WERI-Rb-1 (cell line): ENCODE measurements at regions not wholly inside any gene's neighbourhood (a gene's known extent, or its start where the extent isn't known, plus 50 kb on each side); places are given as distances from the start of the nearest gene placed in this dataset.

ENCODE experiments used
- DNase-seq: peaks from one replicate; pipeline ENCODE4 v3.0.0-alpha.2; 2020
- H3K27ac ChIP-seq: fragments of 250-450 bp; sonication (Bioruptor Pico); 2 replicates; pipeline ENCODE4 v1.5.1; 2020; ENCODE audit warnings: mild to moderate bottlenecking, moderate library complexity
- H3K27me3 ChIP-seq: fragments of 250-450 bp; sonication (Bioruptor Pico); 2 replicates; pipeline ENCODE4 v1.5.1; 2021; ENCODE audit warnings: mild to moderate bottlenecking, low read depth, moderate library complexity; ENCODE audit not compliant: insufficient read depth, severe bottlenecking
- H3K36me3 ChIP-seq: fragments of 250-450 bp; sonication (Bioruptor Pico); 2 replicates; pipeline ENCODE4 v1.5.1; 2020; ENCODE audit warnings: mild to moderate bottlenecking, moderate library complexity
- H3K4me3 ChIP-seq: 2 replicates; pipeline ENCODE4 v1.5.1; 2011; ENCODE audit warnings: low read depth, mild to moderate bottlenecking, control low read depth, low read length
- H3K9me3 ChIP-seq: fragments of 250-450 bp; sonication (Bioruptor Pico); 2 replicates; pipeline ENCODE4 v1.5.1; 2021; ENCODE audit warnings: mild to moderate bottlenecking, moderate library complexity; ENCODE audit not compliant: severe bottlenecking
- TF ChIP-seq, protein P1 (sequence below): IDR thresholded peaks from 2 replicates; pipeline ENCODE4 v1.5.1; 2011; ENCODE audit warnings: low read depth, mild to moderate bottlenecking, control low read depth, inconsistent platforms, low read length

DNA sequence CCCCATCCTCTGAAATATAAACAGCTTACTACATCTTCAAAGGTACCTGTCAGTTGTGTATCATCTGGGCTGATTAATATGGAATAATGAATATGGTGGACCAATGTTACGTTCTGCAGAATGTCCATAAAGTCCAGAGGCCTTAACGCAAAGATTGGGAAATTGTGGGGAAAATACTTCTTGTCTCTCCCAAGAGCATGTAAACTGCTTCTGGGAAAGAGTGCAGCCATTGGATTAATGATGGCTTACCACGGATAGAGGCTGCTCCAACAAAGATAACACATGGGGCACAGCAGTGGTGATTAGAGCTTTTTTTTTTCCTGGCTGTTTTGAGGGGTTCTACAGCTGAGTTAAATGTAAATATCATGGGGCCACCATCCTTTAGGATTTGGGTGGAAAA, 340.4 kb upstream of the AKR1E2 start:
- Histone ChIP-seq H3K36me3 (no peaks in the 10 kb centered on the region), H3K9me3 (no peaks in the 10 kb centered on the region), H3K27ac (no peak overlapping the region), H3K27me3 (no peaks in the 10 kb centered on the region), H3K4me3 (no peak overlapping the region)
- TF ChIP-seq, protein P1, sequence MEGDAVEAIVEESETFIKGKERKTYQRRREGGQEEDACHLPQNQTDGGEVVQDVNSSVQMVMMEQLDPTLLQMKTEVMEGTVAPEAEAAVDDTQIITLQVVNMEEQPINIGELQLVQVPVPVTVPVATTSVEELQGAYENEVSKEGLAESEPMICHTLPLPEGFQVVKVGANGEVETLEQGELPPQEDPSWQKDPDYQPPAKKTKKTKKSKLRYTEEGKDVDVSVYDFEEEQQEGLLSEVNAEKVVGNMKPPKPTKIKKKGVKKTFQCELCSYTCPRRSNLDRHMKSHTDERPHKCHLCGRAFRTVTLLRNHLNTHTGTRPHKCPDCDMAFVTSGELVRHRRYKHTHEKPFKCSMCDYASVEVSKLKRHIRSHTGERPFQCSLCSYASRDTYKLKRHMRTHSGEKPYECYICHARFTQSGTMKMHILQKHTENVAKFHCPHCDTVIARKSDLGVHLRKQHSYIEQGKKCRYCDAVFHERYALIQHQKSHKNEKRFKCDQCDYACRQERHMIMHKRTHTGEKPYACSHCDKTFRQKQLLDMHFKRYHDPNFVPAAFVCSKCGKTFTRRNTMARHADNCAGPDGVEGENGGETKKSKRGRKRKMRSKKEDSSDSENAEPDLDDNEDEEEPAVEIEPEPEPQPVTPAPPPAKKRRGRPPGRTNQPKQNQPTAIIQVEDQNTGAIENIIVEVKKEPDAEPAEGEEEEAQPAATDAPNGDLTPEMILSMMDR = no peak
- DNase-seq = no peak

DNA sequence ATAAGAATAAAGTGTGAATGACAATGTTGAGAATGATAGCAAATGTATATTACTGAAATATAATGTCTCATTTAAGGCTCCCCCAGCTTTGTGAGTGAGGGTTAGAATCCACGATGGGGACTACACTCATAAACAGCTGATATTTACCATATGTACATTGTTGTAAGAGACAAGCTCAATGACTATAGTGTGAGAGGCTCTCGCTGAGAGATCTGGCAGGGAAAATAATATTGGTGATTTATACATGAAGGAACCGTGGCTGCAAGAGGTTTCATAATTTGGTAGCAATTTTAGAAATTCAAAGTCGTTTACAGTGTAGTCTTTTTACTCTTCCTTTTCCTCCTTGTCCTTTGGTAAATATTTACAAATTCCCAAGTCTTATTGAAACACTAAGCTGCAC, 342.2 kb upstream of the AKR1E2 start:
- H3K4me3 ChIP-seq = no peak overlapping the region
- H3K27ac ChIP-seq = no peak overlapping the region
- H3K9me3 ChIP-seq = no peaks in the 10 kb centered on the region
- DNase-seq = no peak
- H3K27me3 ChIP-seq = no peaks in the 10 kb centered on the region
- no peaks in the 10 kb centered on the region for H3K36me3 ChIP-seq
- TF ChIP-seq, protein P1 = no peak

DNA sequence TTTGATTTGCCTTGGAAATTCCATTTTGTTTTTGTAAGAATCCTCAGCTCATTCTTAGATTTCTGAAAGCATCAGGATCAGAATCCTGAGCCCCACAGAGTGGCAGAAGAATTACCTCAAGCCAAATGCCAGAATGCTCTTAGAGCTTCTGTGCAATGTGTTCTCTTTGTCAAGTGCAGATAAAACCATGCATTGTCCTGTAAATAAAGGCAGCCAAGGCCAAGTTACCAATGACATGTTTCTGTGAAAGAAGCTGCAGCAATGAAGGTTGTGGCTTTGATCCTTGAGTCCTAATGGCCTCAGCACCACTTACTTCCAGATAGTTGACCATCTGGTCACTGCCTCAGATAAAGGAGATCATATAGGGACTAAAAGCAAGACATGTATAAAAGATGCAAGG, 343.3 kb upstream of the AKR1E2 start:
- DNase-seq = no peak
- Histone ChIP-seq H3K4me3 (no peak overlapping the region), H3K36me3 (no peaks in the 10 kb centered on the region), H3K27ac (no peak overlapping the region), H3K27me3 (no peaks in the 10 kb centered on the region), H3K9me3 (no peaks in the 10 kb centered on the region)
- TF ChIP-seq, protein P1 = no peak

DNA sequence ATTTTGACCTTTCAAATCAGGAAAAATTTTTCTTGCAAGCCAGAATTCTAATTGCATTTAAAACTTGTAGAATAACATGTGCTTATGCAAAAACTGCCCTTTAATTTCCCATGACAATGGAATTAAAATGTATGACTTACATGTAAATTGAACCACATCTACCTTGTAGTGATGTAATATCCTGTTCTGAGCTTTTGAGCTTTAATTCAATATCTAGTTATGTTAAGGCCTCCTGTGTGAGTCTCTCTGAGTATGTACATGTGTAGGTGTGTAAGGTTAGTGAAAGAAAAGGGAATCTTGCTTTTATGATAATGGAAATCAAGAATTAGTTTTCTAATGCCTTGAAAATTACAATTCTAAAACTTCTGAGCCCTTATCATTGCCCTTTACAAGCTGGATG, 344.8 kb upstream of the AKR1E2 start:
- Histone ChIP-seq H3K27ac (no peak overlapping the region), H3K9me3 (no peaks in the 10 kb centered on the region), H3K36me3 (no peaks in the 10 kb centered on the region), H3K27me3 (no peaks in the 10 kb centered on the region), H3K4me3 (no peak overlapping the region)
- TF ChIP-seq, protein P1 = no peak
- DNase-seq = no peak

DNA sequence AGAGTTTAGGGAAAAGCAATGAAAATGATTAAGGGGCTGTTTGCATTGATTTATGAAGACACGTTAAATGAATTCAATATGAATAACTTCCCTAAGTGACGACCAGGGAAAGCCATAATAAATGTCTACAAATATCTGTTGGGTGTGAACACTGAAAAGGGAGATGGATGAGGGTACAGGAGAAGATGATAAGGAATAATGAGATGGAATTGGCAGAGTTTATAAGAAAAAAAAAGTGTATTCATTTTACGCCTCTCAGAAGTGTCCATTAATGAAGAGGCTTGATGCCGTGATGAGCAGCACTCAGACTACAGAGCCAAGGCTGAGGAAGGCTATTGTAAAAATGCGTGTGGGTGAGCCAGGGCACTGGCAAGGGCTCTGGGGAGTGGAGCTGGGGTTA, 346.7 kb upstream of the AKR1E2 start:
- H3K27ac ChIP-seq = no peak overlapping the region
- no peak for DNase-seq
- H3K36me3 ChIP-seq = no peaks in the 10 kb centered on the region
- H3K4me3 ChIP-seq = no peak overlapping the region
- TF ChIP-seq, protein P1 = no peak
- H3K9me3 ChIP-seq = no peaks in the 10 kb centered on the region
- H3K27me3 ChIP-seq = no peaks in the 10 kb centered on the region

DNA sequence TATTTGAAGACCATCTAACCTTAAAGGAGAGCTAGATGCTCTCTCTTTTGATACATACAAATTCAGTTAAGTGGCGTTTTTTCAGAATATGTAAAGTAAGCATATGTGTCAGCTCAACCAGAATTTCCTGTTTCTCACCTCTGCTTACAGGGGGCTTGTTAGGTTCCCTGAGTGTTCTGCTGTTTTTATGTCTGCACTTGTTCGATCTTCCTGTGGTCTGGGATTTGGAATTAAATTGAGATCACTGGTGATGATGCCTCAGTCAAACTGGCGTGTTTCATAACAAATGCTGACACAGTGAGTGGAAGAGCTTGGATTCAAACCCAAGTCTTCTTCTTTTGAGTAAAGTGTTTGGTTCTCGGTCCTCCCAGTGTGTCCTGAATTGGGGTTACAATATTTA, 348.3 kb upstream of the AKR1E2 start:
- TF ChIP-seq, protein P1 = no peak
- Histone ChIP-seq H3K27ac (no peak overlapping the region), H3K36me3 (no peaks in the 10 kb centered on the region), H3K9me3 (no peaks in the 10 kb centered on the region), H3K27me3 (no peaks in the 10 kb centered on the region), H3K4me3 (no peak overlapping the region)
- DNase-seq = no peak
